Sigmoid colon (tissue), 4 donors: ENCODE measurements at regions not wholly inside any gene's neighbourhood (a gene's known extent, or its start where the extent isn't known, plus 50 kb on each side); places are given as distances from the start of the nearest gene placed in this dataset.

Experiments used
- EP300 ChIP-seq, 4 donors: sonication (generic); formaldehyde crosslinking; IDR thresholded peaks; one replicate each; pipeline ENCODE4 v1.6.1; 2017; ENCODE audit warnings: antibody characterized with exemption in 4 of 4
- POLR2A ChIP-seq, 2 donors: fragments of 450-650 bp; IDR thresholded peaks; one replicate each; pipeline ENCODE4 v1.6.1; 2016; ENCODE audit warnings: antibody characterized with exemption in 2 of 2, mild to moderate bottlenecking in 2 of 2, moderate library complexity in 2 of 2
- POLR2AphosphoS5 ChIP-seq, 4 donors: sonication (generic); formaldehyde crosslinking; IDR thresholded peaks; one replicate each; pipeline ENCODE4 v1.6.1; 2017; ENCODE audit warnings: antibody characterized with exemption in 4 of 4
- TF ChIP-seq, protein P1 (sequence below), 4 experiments: fragments of 450-650 bp in 3 of 4; fragments of 200-600 bp in 1 of 4; IDR thresholded peaks; one replicate each; pipeline ENCODE4 v1.5.1; 2016 to 2019; ENCODE audit warnings: antibody characterized with exemption in 4 of 4, mild to moderate bottlenecking in 3 of 4, moderate library complexity in 2 of 4

GRCh38 chrY:7701676-7702075 lies 790.1 kb upstream of the AMELY start:
- TF ChIP-seq, protein P1, sequence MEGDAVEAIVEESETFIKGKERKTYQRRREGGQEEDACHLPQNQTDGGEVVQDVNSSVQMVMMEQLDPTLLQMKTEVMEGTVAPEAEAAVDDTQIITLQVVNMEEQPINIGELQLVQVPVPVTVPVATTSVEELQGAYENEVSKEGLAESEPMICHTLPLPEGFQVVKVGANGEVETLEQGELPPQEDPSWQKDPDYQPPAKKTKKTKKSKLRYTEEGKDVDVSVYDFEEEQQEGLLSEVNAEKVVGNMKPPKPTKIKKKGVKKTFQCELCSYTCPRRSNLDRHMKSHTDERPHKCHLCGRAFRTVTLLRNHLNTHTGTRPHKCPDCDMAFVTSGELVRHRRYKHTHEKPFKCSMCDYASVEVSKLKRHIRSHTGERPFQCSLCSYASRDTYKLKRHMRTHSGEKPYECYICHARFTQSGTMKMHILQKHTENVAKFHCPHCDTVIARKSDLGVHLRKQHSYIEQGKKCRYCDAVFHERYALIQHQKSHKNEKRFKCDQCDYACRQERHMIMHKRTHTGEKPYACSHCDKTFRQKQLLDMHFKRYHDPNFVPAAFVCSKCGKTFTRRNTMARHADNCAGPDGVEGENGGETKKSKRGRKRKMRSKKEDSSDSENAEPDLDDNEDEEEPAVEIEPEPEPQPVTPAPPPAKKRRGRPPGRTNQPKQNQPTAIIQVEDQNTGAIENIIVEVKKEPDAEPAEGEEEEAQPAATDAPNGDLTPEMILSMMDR (IDR thresholded peaks at IDR 0.05), result no peak
- TF ChIP-seq POLR2A (IDR thresholded peaks at IDR 0.05), result no peak
- TF ChIP-seq POLR2AphosphoS5 (IDR thresholded peaks at IDR 0.05), result peak in 1 of 4 donors; percentile 17
- TF ChIP-seq EP300 (IDR thresholded peaks at IDR 0.05), result no peak
